WTC11 (cell line): ENCODE measurements at regions not wholly inside any gene's neighbourhood (a gene's known extent, or its start where the extent isn't known, plus 50 kb on each side); places are given as distances from the start of the nearest gene placed in this dataset.

ENCODE experiments used
- CTCF ChIP-seq: fragments of 200-600 bp; IDR thresholded peaks from 2 replicates; pipeline ENCODE4 v1.8.0; 2022; ENCODE audit warnings: antibody characterized with exemption
- E2F4 ChIP-seq: sonication (generic); formaldehyde crosslinking; IDR thresholded peaks from 2 replicates; pipeline ENCODE4 v1.8.1; 2022; ENCODE audit warnings: low read depth, mild to moderate bottlenecking, moderate library complexity, missing genetic modification reagents, borderline replicate concordance
- NR3C1 ChIP-seq: sonication (generic); formaldehyde crosslinking; conservative IDR thresholded peaks from 2 replicates; pipeline ENCODE4 v1.8.1; 2023; ENCODE audit warnings: low read depth, mild to moderate bottlenecking, missing genetic modification reagents
- ZBTB21 ChIP-seq: sonication (generic); formaldehyde crosslinking; IDR thresholded peaks from 2 replicates; pipeline ENCODE4 v1.8.1; 2023; ENCODE audit warnings: mild to moderate bottlenecking, missing genetic modification reagents, borderline replicate concordance

GRCh38 chr6:1526398-1527072, 83.2 kb upstream of the FOXC1 start:
- TF ChIP-seq ZBTB21 (CRISPR knock-in tag) (no peak), E2F4 (CRISPR knock-in tag) (no peak), CTCF (no peak), NR3C1 (no peak)
